OCI-LY3 (cell line): ENCODE measurements at regions not wholly inside any gene's neighbourhood (a gene's known extent, or its start where the extent isn't known, plus 50 kb on each side); places are given as distances from the start of the nearest gene placed in this dataset.

ENCODE experiments used
- H2AFZ ChIP-seq: fragments of 200-600, 300-600 bp; shearing (Covaris generic); 2 replicates; pipeline ENCODE4 v1.6.0; 2014; ENCODE audit warnings: antibody characterized with exemption, low read depth, low read length
- H3K27ac ChIP-seq: fragments of 200-600, 300-600 bp; sonication (generic); 2 replicates; pipeline ENCODE4 v1.5.1; 2014; ENCODE audit warnings: mild to moderate bottlenecking, low read length, moderate library complexity, mixed read lengths
- H3K27me3 ChIP-seq: fragments of 200-600, 300-600 bp; sonication (generic); 2 replicates; pipeline ENCODE4 v1.6.1; 2014; ENCODE audit warnings: low read depth, low read length, mixed read lengths
- H3K36me3 ChIP-seq: fragments of 200-600, 300-600 bp; sonication (generic); replicated peaks from 2 replicates; pipeline ENCODE3; 2014; ENCODE audit warnings: low read depth, low read length, mixed read lengths
- H3K4me1 ChIP-seq: fragments of 300-600, 200-600 bp; sonication (generic); 2 replicates; pipeline ENCODE4 v1.6.1; 2014; ENCODE audit warnings: low read length, mixed read lengths
- H3K4me2 ChIP-seq: fragments of 200-600, 300-600 bp; sonication (generic); 2 replicates; pipeline ENCODE4 v1.6.1; 2014; ENCODE audit warnings: low read length, mixed read lengths
- H3K4me3 ChIP-seq: fragments of 300-600, 200-600 bp; sonication (generic); 2 replicates; pipeline ENCODE4 v1.5.1; 2014; ENCODE audit warnings: antibody characterized with exemption, mild to moderate bottlenecking, low read length, moderate library complexity
- H3K79me2 ChIP-seq: fragments of 300-600, 200-600 bp; shearing (Covaris generic); 2 replicates; pipeline ENCODE4 v1.6.1; 2014; ENCODE audit warnings: mild to moderate bottlenecking, low read length, mixed read lengths
- H3K9ac ChIP-seq: fragments of 300-600, 200-600 bp; shearing (Covaris generic); 2 replicates; pipeline ENCODE4 v1.6.0; 2014; ENCODE audit warnings: mild to moderate bottlenecking, low read length, moderate library complexity
- H3K9me3 ChIP-seq: fragments of 200-600, 300-600 bp; shearing (Covaris generic); 2 replicates; pipeline ENCODE4 v1.6.1; 2014; ENCODE audit warnings: low read length, mixed read lengths; ENCODE audit not compliant: insufficient read depth
- H4K20me1 ChIP-seq: fragments of 200-600, 300-600 bp; sonication (generic); 2 replicates; pipeline ENCODE4 v1.6.1; 2016; ENCODE audit warnings: low read length, mixed read lengths; ENCODE audit not compliant: insufficient read depth
- EZH2phosphoT487 ChIP-seq: fragments of 200-600 bp; shearing (Covaris generic); IDR thresholded peaks from 2 replicates; pipeline ENCODE4 v1.6.1; 2018; ENCODE audit warnings: antibody characterized with exemption, mixed run types, low read depth
- TF ChIP-seq, protein P1 (sequence below): fragments of 200-600, 300-600 bp; sonication (generic); IDR thresholded peaks from 2 replicates; pipeline ENCODE4 v1.5.1; 2014; ENCODE audit warnings: antibody characterized with exemption, low read length, low read depth

DNA sequence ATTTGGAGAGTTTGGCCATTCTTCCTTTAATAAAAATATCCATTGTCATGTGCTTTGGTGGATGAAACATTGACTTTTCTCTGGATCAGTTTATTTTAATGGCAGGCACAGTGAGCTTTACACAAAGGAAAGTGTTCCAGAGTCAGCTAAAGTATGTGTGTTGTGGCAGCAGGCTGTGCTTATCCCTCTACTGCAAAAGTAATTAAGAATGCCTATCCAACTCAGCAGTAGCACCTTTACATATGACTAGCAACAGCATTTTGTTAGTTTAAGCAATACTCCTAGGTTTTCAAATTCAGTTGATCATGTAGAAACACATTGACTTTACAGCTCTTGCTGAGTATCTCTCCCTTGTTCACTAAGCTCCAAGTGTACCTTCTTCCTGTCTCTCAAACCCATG lies 730.5 kb upstream of the RGMB start:
- TF ChIP-seq EZH2phosphoT487 = no peak
- TF ChIP-seq, protein P1, sequence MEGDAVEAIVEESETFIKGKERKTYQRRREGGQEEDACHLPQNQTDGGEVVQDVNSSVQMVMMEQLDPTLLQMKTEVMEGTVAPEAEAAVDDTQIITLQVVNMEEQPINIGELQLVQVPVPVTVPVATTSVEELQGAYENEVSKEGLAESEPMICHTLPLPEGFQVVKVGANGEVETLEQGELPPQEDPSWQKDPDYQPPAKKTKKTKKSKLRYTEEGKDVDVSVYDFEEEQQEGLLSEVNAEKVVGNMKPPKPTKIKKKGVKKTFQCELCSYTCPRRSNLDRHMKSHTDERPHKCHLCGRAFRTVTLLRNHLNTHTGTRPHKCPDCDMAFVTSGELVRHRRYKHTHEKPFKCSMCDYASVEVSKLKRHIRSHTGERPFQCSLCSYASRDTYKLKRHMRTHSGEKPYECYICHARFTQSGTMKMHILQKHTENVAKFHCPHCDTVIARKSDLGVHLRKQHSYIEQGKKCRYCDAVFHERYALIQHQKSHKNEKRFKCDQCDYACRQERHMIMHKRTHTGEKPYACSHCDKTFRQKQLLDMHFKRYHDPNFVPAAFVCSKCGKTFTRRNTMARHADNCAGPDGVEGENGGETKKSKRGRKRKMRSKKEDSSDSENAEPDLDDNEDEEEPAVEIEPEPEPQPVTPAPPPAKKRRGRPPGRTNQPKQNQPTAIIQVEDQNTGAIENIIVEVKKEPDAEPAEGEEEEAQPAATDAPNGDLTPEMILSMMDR = no peak
- no peaks in the 10 kb centered on the region for H3K79me2 ChIP-seq
- H3K27ac ChIP-seq = no peak overlapping the region
- H3K4me3 ChIP-seq = no peak overlapping the region
- no peak overlapping the region for H2AFZ ChIP-seq
- H3K9ac ChIP-seq = no peak overlapping the region
- no peaks in the 10 kb centered on the region for H3K9me3 ChIP-seq
- H3K27me3 ChIP-seq = no peaks in the 10 kb centered on the region
- H3K36me3 ChIP-seq = no peaks in the 10 kb centered on the region
- H3K4me2 ChIP-seq = no peak overlapping the region
- H4K20me1 ChIP-seq = no peaks in the 10 kb centered on the region
- H3K4me1 ChIP-seq = no peaks in the 10 kb centered on the region

DNA sequence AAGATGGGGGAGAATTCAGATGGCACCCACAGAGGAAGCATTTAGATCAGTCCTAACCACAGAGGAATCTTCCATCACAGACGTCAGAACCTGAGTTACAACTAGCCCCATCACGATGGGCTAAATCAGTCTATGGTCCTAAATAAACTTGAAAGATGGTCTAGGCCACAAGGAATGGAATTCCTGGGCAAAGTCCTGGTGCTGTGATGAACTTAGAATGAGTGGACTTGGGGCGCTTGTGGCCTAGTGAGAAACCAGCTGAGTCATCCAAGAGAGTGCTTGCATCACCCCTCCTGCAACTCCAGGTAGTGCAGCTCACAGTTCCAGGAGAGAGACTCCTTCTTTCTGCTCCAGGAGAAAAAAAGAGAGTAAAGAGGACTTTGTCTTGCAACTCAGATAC lies 722.9 kb upstream of the RGMB start:
- Histone ChIP-seq H3K36me3 (no peaks in the 10 kb centered on the region), H3K79me2 (no peaks in the 10 kb centered on the region), H2AFZ (no peak overlapping the region), H3K27me3 (no peaks in the 10 kb centered on the region), H3K4me2 (no peak overlapping the region), H3K9me3 (no peaks in the 10 kb centered on the region), H3K9ac (no peak overlapping the region), H3K4me3 (no peak overlapping the region), H4K20me1 (no peaks in the 10 kb centered on the region), H3K27ac (no peak overlapping the region), H3K4me1 (no peaks in the 10 kb centered on the region)
- no peak for TF ChIP-seq EZH2phosphoT487
- TF ChIP-seq, protein P1 = no peak

DNA sequence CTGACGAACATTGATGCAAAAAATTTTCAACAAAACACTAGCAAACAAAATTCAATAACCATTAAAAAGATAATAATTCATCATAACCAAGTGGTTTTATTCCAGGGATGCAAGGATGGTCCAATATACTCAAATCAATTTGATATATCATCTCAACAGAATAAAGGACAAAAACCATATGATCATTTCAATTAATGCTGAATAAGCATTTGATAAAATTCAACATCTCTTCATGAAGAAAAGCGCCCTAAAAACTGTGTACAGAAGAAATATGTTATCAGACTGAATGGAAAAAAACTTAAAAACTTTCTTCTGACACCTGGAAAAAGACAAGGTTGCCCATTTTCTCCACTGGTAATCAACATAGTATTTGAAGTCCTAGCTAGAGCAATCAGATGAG lies 720.3 kb upstream of the RGMB start:
- Histone ChIP-seq H3K9me3 (no peaks in the 10 kb centered on the region), H3K79me2 (no peaks in the 10 kb centered on the region), H2AFZ (no peak overlapping the region), H3K4me3 (no peak overlapping the region), H3K9ac (no peak overlapping the region), H3K4me1 (no peaks in the 10 kb centered on the region), H3K4me2 (no peak overlapping the region), H3K27ac (no peak overlapping the region), H4K20me1 (no peaks in the 10 kb centered on the region), H3K27me3 (no peaks in the 10 kb centered on the region), H3K36me3 (no peaks in the 10 kb centered on the region)
- TF ChIP-seq, protein P1 = no peak
- TF ChIP-seq EZH2phosphoT487 = no peak

DNA sequence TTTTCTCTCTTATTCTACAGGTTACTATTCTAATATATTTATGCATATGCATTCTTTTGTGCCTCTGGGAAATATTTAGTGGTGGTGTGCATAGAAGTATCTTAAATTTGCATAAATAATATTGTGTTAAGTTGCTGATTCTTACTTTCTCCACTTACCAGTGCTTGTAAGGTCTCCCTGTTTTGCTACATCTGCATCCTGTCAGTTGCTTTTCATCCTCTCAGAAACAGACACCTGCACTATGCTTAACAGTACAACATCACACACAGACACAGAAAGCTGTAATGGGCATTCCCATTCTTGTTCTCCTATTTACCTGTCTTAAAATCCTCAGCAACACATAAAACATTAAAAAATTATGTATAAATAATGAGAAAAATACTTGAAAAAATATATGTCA lies 713.3 kb upstream of the RGMB start:
- Histone ChIP-seq H3K4me3 (no peak overlapping the region), H2AFZ (no peak overlapping the region), H3K4me1 (no peaks in the 10 kb centered on the region), H3K27ac (no peak overlapping the region), H3K79me2 (no peaks in the 10 kb centered on the region), H3K4me2 (no peak overlapping the region), H3K27me3 (no peaks in the 10 kb centered on the region), H4K20me1 (no peaks in the 10 kb centered on the region), H3K9ac (no peak overlapping the region), H3K9me3 (no peaks in the 10 kb centered on the region), H3K36me3 (no peaks in the 10 kb centered on the region)
- no peak for TF ChIP-seq EZH2phosphoT487
- TF ChIP-seq, protein P1 = no peak
